ENCODE measurements at regions not wholly inside any gene's neighbourhood (a gene's known extent, or its start where the extent isn't known, plus 50 kb on each side); places are given as distances from the start of the nearest gene placed in this dataset.

- intact Hi-C loops (cut with micrococcal nuclease), result no loop called here
- Histone ChIP-seq H3K4me1 (ENCODE audit: control insufficient read depth, extremely low read depth, insufficient read depth, low read length) (no peaks in the 10 kb centered on the region), H3K36me3 (ENCODE audit: control insufficient read depth in 2 of 2, extremely low read depth in 1 of 2, insufficient read depth in 2 of 2, low read length in 2 of 2) (no peaks in the 10 kb centered on the region), H3K4me3 (replicated peaks in 1 of 3; ENCODE audit: insufficient read depth in 1 of 3, low read depth in 1 of 3, low read length in 3 of 3) (no peak overlapping the region), H3K27ac (ENCODE audit: insufficient read depth, low read depth, low read length) (no peak overlapping the region), H3K9ac (replicated peaks; ENCODE audit: extremely low read depth, insufficient read depth, low read length) (no peak overlapping the region), H3K79me2 (ENCODE audit: control insufficient read depth, insufficient read depth, low read length) (no peaks in the 10 kb centered on the region), H3K4me2 (ENCODE audit: insufficient read depth, low read length) (no peak overlapping the region), H3K27me3 (ENCODE audit: control insufficient read depth in 2 of 2, insufficient read depth in 2 of 2, low read length in 2 of 2) (no peaks in the 10 kb centered on the region), H4K20me1 (replicated peaks; ENCODE audit: control insufficient read depth, extremely low read depth, insufficient read depth, low read length) (no peaks in the 10 kb centered on the region), H3K9me3 (replicated peaks; ENCODE audit: control insufficient read depth, insufficient read depth, low read length) (no peaks in the 10 kb centered on the region), H3K9me1 (replicated peaks; ENCODE audit: control insufficient read depth, extremely low read depth, insufficient read depth, low read length) (no peaks in the 10 kb centered on the region), H2AFZ (ENCODE audit: low read depth, low read length) (no peak overlapping the region)
- FAIRE-seq, result no peak
- TF ChIP-seq, protein P1, sequence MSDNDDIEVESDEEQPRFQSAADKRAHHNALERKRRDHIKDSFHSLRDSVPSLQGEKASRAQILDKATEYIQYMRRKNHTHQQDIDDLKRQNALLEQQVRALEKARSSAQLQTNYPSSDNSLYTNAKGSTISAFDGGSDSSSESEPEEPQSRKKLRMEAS (IDR thresholded peaks at IDR 0.05; ENCODE audit: insufficient read depth, insufficient read length), result no peak
- TF ChIP-seq, protein P2, sequence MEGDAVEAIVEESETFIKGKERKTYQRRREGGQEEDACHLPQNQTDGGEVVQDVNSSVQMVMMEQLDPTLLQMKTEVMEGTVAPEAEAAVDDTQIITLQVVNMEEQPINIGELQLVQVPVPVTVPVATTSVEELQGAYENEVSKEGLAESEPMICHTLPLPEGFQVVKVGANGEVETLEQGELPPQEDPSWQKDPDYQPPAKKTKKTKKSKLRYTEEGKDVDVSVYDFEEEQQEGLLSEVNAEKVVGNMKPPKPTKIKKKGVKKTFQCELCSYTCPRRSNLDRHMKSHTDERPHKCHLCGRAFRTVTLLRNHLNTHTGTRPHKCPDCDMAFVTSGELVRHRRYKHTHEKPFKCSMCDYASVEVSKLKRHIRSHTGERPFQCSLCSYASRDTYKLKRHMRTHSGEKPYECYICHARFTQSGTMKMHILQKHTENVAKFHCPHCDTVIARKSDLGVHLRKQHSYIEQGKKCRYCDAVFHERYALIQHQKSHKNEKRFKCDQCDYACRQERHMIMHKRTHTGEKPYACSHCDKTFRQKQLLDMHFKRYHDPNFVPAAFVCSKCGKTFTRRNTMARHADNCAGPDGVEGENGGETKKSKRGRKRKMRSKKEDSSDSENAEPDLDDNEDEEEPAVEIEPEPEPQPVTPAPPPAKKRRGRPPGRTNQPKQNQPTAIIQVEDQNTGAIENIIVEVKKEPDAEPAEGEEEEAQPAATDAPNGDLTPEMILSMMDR (IDR thresholded peaks at IDR 0.05; ENCODE audit: extremely low read depth in 1 of 2, insufficient read depth in 1 of 2, low read depth in 1 of 2, low read length in 2 of 2), result no peak
- TF ChIP-seq JUN (IDR thresholded peaks at IDR 0.05; ENCODE audit: borderline replicate concordance, insufficient read depth, insufficient read length, low read depth), result no peak
- no peak for TF ChIP-seq MYC (IDR thresholded peaks at IDR 0.05; ENCODE audit: low read depth, low read length)
- TF ChIP-seq POLR2A (IDR thresholded peaks at IDR 0.05; ENCODE audit: low read depth, low read length), result no peak
- no peak for TF ChIP-seq POLR2AphosphoS5 (IDR thresholded peaks at IDR 0.05; ENCODE audit: insufficient read depth, low read depth, low read length)
- TF ChIP-seq EZH2 (IDR thresholded peaks at IDR 0.05; ENCODE audit: borderline replicate concordance, low read depth, low read length, severe bottlenecking), result no peak
- no peak for TF ChIP-seq GATA2 (IDR thresholded peaks at IDR 0.05; ENCODE audit: insufficient read depth, insufficient read length, low read depth, low read length)
- no peak for TF ChIP-seq FOS (IDR thresholded peaks at IDR 0.05; ENCODE audit: borderline replicate concordance, insufficient read depth, low read length)
- POLR2A ChIA-PET, result no interaction called here
- CTCF ChIA-PET, result no interaction called here
- dilution Hi-C loops (cut with MboI; ENCODE audit: extremely low pct_ligation_motif_present, low sequenced_read_pairs), result no loop called here
- BruUV-seq (replicated peaks), result no TSS peak
- DNase-seq (ENCODE audit: low read depth, low spot score), result no peak
Observed at GRCh38 chr1:37310064-37310463, 164.3 kb upstream of the ZC3H12A start.

All from endothelial cell of umbilical vein (primary cell).